WTC11 (cell line): ENCODE measurements at regions not wholly inside any gene's neighbourhood (a gene's known extent, or its start where the extent isn't known, plus 50 kb on each side); places are given as distances from the start of the nearest gene placed in this dataset.

Experiments
- SP1 ChIP-seq: sonication (generic); formaldehyde crosslinking; conservative IDR thresholded peaks from 2 replicates; pipeline ENCODE4 v1.8.1; 2022; ENCODE audit warnings: missing genetic modification reagents
- ZNF219 ChIP-seq: sonication (generic); formaldehyde crosslinking; IDR thresholded peaks from 2 replicates; pipeline ENCODE4 v1.8.0; 2023; ENCODE audit warnings: missing genetic modification reagents, mild to moderate bottlenecking, borderline replicate concordance
- ZNF423 ChIP-seq: fragments of 250-450 bp; sonication (Bioruptor Pico); IDR thresholded peaks from 2 replicates; pipeline ENCODE4 v2.1.2; 2022; ENCODE audit warnings: mild to moderate bottlenecking, moderate library complexity
- TF ChIP-seq, protein P1 (sequence below): fragments of 200-600 bp; IDR thresholded peaks from 2 replicates; pipeline ENCODE4 v1.8.0; 2022; ENCODE audit warnings: antibody characterized with exemption
- TF ChIP-seq, protein P2 (sequence below): sonication (generic); formaldehyde crosslinking; IDR thresholded peaks from 2 replicates; pipeline ENCODE4 v1.8.1; 2023; ENCODE audit warnings: mild to moderate bottlenecking, missing genetic modification reagents, moderate library complexity

GRCh38 chrX:37918703-37919102 lies 71.3 kb upstream of the DYNLT3 start:
- TF ChIP-seq, protein P1, sequence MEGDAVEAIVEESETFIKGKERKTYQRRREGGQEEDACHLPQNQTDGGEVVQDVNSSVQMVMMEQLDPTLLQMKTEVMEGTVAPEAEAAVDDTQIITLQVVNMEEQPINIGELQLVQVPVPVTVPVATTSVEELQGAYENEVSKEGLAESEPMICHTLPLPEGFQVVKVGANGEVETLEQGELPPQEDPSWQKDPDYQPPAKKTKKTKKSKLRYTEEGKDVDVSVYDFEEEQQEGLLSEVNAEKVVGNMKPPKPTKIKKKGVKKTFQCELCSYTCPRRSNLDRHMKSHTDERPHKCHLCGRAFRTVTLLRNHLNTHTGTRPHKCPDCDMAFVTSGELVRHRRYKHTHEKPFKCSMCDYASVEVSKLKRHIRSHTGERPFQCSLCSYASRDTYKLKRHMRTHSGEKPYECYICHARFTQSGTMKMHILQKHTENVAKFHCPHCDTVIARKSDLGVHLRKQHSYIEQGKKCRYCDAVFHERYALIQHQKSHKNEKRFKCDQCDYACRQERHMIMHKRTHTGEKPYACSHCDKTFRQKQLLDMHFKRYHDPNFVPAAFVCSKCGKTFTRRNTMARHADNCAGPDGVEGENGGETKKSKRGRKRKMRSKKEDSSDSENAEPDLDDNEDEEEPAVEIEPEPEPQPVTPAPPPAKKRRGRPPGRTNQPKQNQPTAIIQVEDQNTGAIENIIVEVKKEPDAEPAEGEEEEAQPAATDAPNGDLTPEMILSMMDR, result no peak
- no peak for TF ChIP-seq ZNF219 (CRISPR knock-in tag)
- TF ChIP-seq SP1, result no peak
- TF ChIP-seq, protein P2, sequence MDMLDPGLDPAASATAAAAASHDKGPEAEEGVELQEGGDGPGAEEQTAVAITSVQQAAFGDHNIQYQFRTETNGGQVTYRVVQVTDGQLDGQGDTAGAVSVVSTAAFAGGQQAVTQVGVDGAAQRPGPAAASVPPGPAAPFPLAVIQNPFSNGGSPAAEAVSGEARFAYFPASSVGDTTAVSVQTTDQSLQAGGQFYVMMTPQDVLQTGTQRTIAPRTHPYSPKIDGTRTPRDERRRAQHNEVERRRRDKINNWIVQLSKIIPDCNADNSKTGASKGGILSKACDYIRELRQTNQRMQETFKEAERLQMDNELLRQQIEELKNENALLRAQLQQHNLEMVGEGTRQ (CRISPR knock-in tag), result no peak
- TF ChIP-seq ZNF423 (CRISPR knock-in tag), result no peak
